Neural cell (in vitro differentiated cells): ENCODE measurements at regions not wholly inside any gene's neighbourhood (a gene's known extent, or its start where the extent isn't known, plus 50 kb on each side); places are given as distances from the start of the nearest gene placed in this dataset.

Experiments used
- H2AFZ ChIP-seq: fragments of 200-600, 300-800 bp; sonication (generic), shearing (Covaris generic); 2 replicates; pipeline ENCODE4 v1.6.0; 2014; ENCODE audit warnings: low read depth, mild to moderate bottlenecking, antibody characterized with exemption, low read length, moderate library complexity
- H3F3A ChIP-seq: fragments of 200-600 bp; shearing (Covaris generic); 2 replicates; pipeline ENCODE4 v1.6.1; 2016; ENCODE audit warnings: mild to moderate bottlenecking, moderate library complexity, mixed read lengths, antibody characterized with exemption, low read length; ENCODE audit not compliant: insufficient read depth, poor library complexity, severe bottlenecking
- H3K27ac ChIP-seq: fragments of 200-600, 300-800 bp; sonication (generic), shearing (Covaris generic); 2 replicates; pipeline ENCODE4 v1.5.1; 2014; ENCODE audit warnings: mild to moderate bottlenecking, low read length, moderate library complexity
- H3K27me3 ChIP-seq: fragments of 300-800, 200-600 bp; sonication (generic), shearing (Covaris generic); 2 replicates; pipeline ENCODE4 v1.6.0; 2014; ENCODE audit warnings: mild to moderate bottlenecking, low read depth, low read length, moderate library complexity; ENCODE audit not compliant: insufficient read depth
- H3K36me3 ChIP-seq: fragments of 300-800, 200-600 bp; sonication (generic), shearing (Covaris generic); 2 replicates; pipeline ENCODE4 v1.5.1; 2014; ENCODE audit warnings: mild to moderate bottlenecking, antibody characterized with exemption, low read length, moderate library complexity; ENCODE audit not compliant: insufficient read depth
- H3K4me2 ChIP-seq: fragments of 300-800, 200-600 bp; sonication (generic), shearing (Covaris generic); 2 replicates; pipeline ENCODE4 v1.6.0; 2014; ENCODE audit warnings: mild to moderate bottlenecking, low read length
- H3K4me3 ChIP-seq: fragments of 300-800, 200-600 bp; sonication (generic), shearing (Covaris generic); 2 replicates; pipeline ENCODE4 v1.5.1; 2014; ENCODE audit warnings: mild to moderate bottlenecking, low read length, moderate library complexity
- H3K79me2 ChIP-seq: fragments of 200-600 bp; shearing (Covaris generic); replicated peaks from 2 replicates; pipeline ENCODE4 v1.6.0; 2014; ENCODE audit warnings: mild to moderate bottlenecking, low read length, moderate library complexity; ENCODE audit not compliant: insufficient read depth
- H3K9ac ChIP-seq: fragments of 300-800, 200-600 bp; sonication (generic), shearing (Covaris generic); 2 replicates; pipeline ENCODE4 v1.6.1; 2016; ENCODE audit warnings: mild to moderate bottlenecking, low read length, mixed read lengths
- H3K9me2 ChIP-seq: fragments of 200-600 bp; shearing (Covaris generic); 2 replicates; pipeline ENCODE4 v1.6.1; 2016; ENCODE audit warnings: mild to moderate bottlenecking, low read length, mixed read lengths; ENCODE audit not compliant: insufficient read depth
- H3K9me3 ChIP-seq: fragments of 200-600, 300-800 bp; sonication (generic), shearing (Covaris generic); 2 replicates; pipeline ENCODE4 v1.6.1; 2016; ENCODE audit warnings: mild to moderate bottlenecking, mixed run types, low read length, moderate library complexity, mixed read lengths
- H4K20me1 ChIP-seq: fragments of 200-600 bp; shearing (Covaris generic); 2 replicates; pipeline ENCODE4 v1.6.1; 2016; ENCODE audit warnings: mild to moderate bottlenecking, mixed run types; ENCODE audit not compliant: insufficient read depth
- EP300 ChIP-seq: fragments of 450-650 bp; conservative IDR thresholded peaks from 2 replicates; pipeline ENCODE4 v1.6.1; 2014; ENCODE audit warnings: antibody characterized with exemption, mild to moderate bottlenecking, moderate library complexity; ENCODE audit not compliant: poor library complexity, severe bottlenecking
- EZH2 ChIP-seq: fragments of 200-600, 300-800 bp; shearing (Covaris generic), sonication (generic); IDR thresholded peaks from 2 replicates; pipeline ENCODE4 v1.6.1; 2014; ENCODE audit warnings: antibody characterized with exemption, low read length, borderline replicate concordance, mild to moderate bottlenecking; ENCODE audit not compliant: insufficient read depth, poor library complexity, severe bottlenecking
- MXI1 ChIP-seq: fragments of 450-650 bp; conservative IDR thresholded peaks from 2 replicates; pipeline ENCODE4 v1.6.1; 2014; ENCODE audit warnings: antibody characterized with exemption, mild to moderate bottlenecking; ENCODE audit not compliant: poor library complexity, severe bottlenecking
- POLR2AphosphoS5 ChIP-seq: IDR thresholded peaks from 2 replicates; pipeline ENCODE4 v1.6.1; 2012
- RAD21 ChIP-seq: fragments of 450-650 bp; conservative IDR thresholded peaks from 2 replicates; pipeline ENCODE4 v1.6.1; 2014; ENCODE audit warnings: antibody characterized with exemption, mild to moderate bottlenecking, moderate library complexity
- SMC3 ChIP-seq: fragments of 450-650 bp; conservative IDR thresholded peaks from 2 replicates; pipeline ENCODE4 v1.6.1; 2014; ENCODE audit warnings: antibody characterized with exemption, mild to moderate bottlenecking, moderate library complexity; ENCODE audit not compliant: poor library complexity
- TAF1 ChIP-seq: IDR thresholded peaks from 2 replicates; pipeline ENCODE4 v1.6.1; 2012; ENCODE audit warnings: low read depth
- TF ChIP-seq, protein P1 (sequence below): IDR thresholded peaks from 2 replicates; pipeline ENCODE4 v1.6.1; 2012; ENCODE audit warnings: borderline replicate concordance
- TF ChIP-seq, protein P2 (sequence below): fragments of 450-650 bp; IDR thresholded peaks from 2 replicates; pipeline ENCODE4 v1.5.1; 2014; ENCODE audit warnings: antibody characterized with exemption, mild to moderate bottlenecking, moderate library complexity; ENCODE audit not compliant: poor library complexity, severe bottlenecking

DNA sequence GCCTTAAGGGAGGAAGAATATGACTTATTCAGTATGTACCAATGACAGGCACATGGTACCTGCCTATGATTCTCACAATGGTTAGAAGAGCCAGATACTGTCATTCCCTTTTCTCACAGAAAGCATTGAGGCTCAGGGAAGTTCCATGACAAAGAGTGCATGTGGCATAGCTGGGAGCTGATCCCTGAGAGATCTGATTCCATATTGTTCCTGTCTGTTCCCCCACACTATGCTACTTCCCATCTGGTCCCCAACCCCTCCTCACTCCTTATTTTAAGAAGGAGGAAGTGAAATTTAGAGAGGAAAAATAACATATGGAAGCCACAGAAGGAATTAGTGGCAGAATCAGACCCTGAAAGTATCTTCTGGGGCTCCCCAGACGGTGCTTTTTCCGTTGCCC, 500.0 kb downstream of the PLPP3 start:
- Histone ChIP-seq H3K4me2 (no peak overlapping the region), H3K4me3 (no peak overlapping the region), H3F3A (no peaks in the 10 kb centered on the region), H2AFZ (no peak overlapping the region), H3K9ac (no peak overlapping the region), H4K20me1 (no peaks in the 10 kb centered on the region), H3K36me3 (no peaks in the 10 kb centered on the region), H3K9me3 (no peaks in the 10 kb centered on the region), H3K79me2 (no peaks in the 10 kb centered on the region), H3K27ac (no peak overlapping the region), H3K27me3 (no peaks in the 10 kb centered on the region), H3K9me2 (no peaks in the 10 kb centered on the region)
- TF ChIP-seq, protein P1, sequence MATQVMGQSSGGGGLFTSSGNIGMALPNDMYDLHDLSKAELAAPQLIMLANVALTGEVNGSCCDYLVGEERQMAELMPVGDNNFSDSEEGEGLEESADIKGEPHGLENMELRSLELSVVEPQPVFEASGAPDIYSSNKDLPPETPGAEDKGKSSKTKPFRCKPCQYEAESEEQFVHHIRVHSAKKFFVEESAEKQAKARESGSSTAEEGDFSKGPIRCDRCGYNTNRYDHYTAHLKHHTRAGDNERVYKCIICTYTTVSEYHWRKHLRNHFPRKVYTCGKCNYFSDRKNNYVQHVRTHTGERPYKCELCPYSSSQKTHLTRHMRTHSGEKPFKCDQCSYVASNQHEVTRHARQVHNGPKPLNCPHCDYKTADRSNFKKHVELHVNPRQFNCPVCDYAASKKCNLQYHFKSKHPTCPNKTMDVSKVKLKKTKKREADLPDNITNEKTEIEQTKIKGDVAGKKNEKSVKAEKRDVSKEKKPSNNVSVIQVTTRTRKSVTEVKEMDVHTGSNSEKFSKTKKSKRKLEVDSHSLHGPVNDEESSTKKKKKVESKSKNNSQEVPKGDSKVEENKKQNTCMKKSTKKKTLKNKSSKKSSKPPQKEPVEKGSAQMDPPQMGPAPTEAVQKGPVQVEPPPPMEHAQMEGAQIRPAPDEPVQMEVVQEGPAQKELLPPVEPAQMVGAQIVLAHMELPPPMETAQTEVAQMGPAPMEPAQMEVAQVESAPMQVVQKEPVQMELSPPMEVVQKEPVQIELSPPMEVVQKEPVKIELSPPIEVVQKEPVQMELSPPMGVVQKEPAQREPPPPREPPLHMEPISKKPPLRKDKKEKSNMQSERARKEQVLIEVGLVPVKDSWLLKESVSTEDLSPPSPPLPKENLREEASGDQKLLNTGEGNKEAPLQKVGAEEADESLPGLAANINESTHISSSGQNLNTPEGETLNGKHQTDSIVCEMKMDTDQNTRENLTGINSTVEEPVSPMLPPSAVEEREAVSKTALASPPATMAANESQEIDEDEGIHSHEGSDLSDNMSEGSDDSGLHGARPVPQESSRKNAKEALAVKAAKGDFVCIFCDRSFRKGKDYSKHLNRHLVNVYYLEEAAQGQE, result no peak
- TF ChIP-seq MXI1 (no peak), EP300 (no peak), POLR2AphosphoS5 (no peak), RAD21 (no peak), TAF1 (no peak), EZH2 (no peak), SMC3 (no peak)
- TF ChIP-seq, protein P2, sequence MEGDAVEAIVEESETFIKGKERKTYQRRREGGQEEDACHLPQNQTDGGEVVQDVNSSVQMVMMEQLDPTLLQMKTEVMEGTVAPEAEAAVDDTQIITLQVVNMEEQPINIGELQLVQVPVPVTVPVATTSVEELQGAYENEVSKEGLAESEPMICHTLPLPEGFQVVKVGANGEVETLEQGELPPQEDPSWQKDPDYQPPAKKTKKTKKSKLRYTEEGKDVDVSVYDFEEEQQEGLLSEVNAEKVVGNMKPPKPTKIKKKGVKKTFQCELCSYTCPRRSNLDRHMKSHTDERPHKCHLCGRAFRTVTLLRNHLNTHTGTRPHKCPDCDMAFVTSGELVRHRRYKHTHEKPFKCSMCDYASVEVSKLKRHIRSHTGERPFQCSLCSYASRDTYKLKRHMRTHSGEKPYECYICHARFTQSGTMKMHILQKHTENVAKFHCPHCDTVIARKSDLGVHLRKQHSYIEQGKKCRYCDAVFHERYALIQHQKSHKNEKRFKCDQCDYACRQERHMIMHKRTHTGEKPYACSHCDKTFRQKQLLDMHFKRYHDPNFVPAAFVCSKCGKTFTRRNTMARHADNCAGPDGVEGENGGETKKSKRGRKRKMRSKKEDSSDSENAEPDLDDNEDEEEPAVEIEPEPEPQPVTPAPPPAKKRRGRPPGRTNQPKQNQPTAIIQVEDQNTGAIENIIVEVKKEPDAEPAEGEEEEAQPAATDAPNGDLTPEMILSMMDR, result no peak

DNA sequence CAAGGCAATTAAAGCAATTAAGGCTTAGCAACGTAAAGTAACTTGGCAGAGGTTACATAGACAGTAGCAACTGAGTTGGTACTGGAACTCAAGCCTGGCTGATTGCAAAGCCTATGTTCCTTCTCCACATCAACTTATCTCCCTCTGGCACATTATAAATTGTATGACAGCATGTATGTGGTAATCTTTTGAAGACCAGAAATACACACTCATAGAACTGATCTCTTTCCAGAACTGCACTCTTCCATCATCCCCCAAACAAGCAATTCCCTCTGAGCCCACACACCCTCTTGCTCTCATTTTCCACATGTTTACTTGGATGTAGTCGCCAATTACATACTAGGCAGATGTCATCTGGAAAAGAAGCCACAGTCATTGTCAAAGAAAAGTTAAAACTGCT, 502.2 kb downstream of the PLPP3 start:
- TF ChIP-seq MXI1 (no peak), POLR2AphosphoS5 (no peak), TAF1 (no peak), SMC3 (no peak), EZH2 (no peak), EP300 (no peak), RAD21 (no peak)
- TF ChIP-seq, protein P1, result no peak
- TF ChIP-seq, protein P2, result no peak
- H3K9me3 ChIP-seq, result no peaks in the 10 kb centered on the region
- H2AFZ ChIP-seq, result no peak overlapping the region
- H3K9ac ChIP-seq, result no peak overlapping the region
- H3K79me2 ChIP-seq, result no peaks in the 10 kb centered on the region
- H3K27ac ChIP-seq, result no peak overlapping the region
- no peak overlapping the region for H3K4me3 ChIP-seq
- H3K4me2 ChIP-seq, result no peak overlapping the region
- H3F3A ChIP-seq, result no peaks in the 10 kb centered on the region
- H3K36me3 ChIP-seq, result no peaks in the 10 kb centered on the region
- no peaks in the 10 kb centered on the region for H4K20me1 ChIP-seq
- no peaks in the 10 kb centered on the region for H3K27me3 ChIP-seq
- H3K9me2 ChIP-seq, result no peaks in the 10 kb centered on the region
